PC-9 (cell line): ENCODE measurements at regions not wholly inside any gene's neighbourhood (a gene's known extent, or its start where the extent isn't known, plus 50 kb on each side); places are given as distances from the start of the nearest gene placed in this dataset.

Experiments
- BruUV-seq: library from RNA; stranded (reverse); fragments of 400-500 nt; replicated peaks from 2 replicates; lab custom pipeline; 2021; lab: Mats Ljungman, UMichigan
- CTCF ChIA-PET: fragments of 300-600 bp; sonication (Branson Sonifier 250); formaldehyde crosslinking; loops from one replicate; lab custom pipeline; 2022; ENCODE audit warnings: antibody characterized with exemption; lab: Charles Lee
- POLR2A ChIA-PET: fragments of 300-600 bp; sonication (Branson Sonifier 250); formaldehyde crosslinking; loops from one replicate; lab custom pipeline; 2022; ENCODE audit warnings: antibody characterized with exemption; ENCODE audit not compliant: unreplicated experiment; lab: Charles Lee
- DNase-seq, 2 experiments: peaks; one replicate each; pipeline versions ENCODE4 v3.0.0 to v3.0.0-alpha.2; 2015 to 2022; ENCODE audit warnings: mixed read lengths in 1 of 2
- H2AFZ ChIP-seq: fragments of 200-600 bp; sonication (generic); 2 replicates; pipeline ENCODE4 v1.8.1; 2017; ENCODE audit warnings: antibody characterized with exemption
- H3F3A ChIP-seq: fragments of 200-600 bp; sonication (generic); 2 replicates; pipeline ENCODE4 v1.8.1; 2017; ENCODE audit warnings: antibody characterized with exemption, mild to moderate bottlenecking, low read depth; ENCODE audit not compliant: insufficient read depth
- H3K27ac ChIP-seq: fragments of 200-600 bp; sonication (generic); 2 replicates; pipeline ENCODE4 v1.6.1; 2016; ENCODE audit warnings: mixed run types
- H3K27me3 ChIP-seq: fragments of 200-600 bp; sonication (generic); 2 replicates; pipeline ENCODE4 v1.6.1; 2016; ENCODE audit warnings: low read depth, mixed run types; ENCODE audit not compliant: insufficient read depth
- H3K36me3 ChIP-seq: fragments of 200-600 bp; sonication (generic); 2 replicates; pipeline ENCODE4 v1.6.1; 2016; ENCODE audit warnings: low read depth, mixed run types
- H3K4me1 ChIP-seq: fragments of 200-600 bp; sonication (generic); replicated peaks from 2 replicates; pipeline ENCODE4 v1.6.1; 2016; ENCODE audit warnings: mixed run types; ENCODE audit not compliant: insufficient read depth
- H3K4me2 ChIP-seq: fragments of 200-600 bp; sonication (generic); 2 replicates; pipeline ENCODE4 v1.6.1; 2017; ENCODE audit warnings: mixed run types
- H3K4me3 ChIP-seq: fragments of 200-600 bp; sonication (generic); 2 replicates; pipeline ENCODE4 v1.6.1; 2016; ENCODE audit warnings: mixed run types
- H3K79me2 ChIP-seq: fragments of 200-600 bp; sonication (generic); 2 replicates; pipeline ENCODE4 v1.6.1; 2017; ENCODE audit warnings: low read depth, mixed run types
- H3K9me2 ChIP-seq: fragments of 200-600 bp; sonication (generic); 2 replicates; pipeline ENCODE4 v1.8.1; 2017; ENCODE audit warnings: mild to moderate bottlenecking; ENCODE audit not compliant: insufficient read depth
- H3K9me3 ChIP-seq: fragments of 200-600 bp; sonication (generic); 2 replicates; pipeline ENCODE4 v1.8.1; 2016; ENCODE audit warnings: low read depth; ENCODE audit not compliant: insufficient read depth
- H4K20me1 ChIP-seq: fragments of 200-600 bp; sonication (generic); 2 replicates; pipeline ENCODE4 v1.8.1; 2017; ENCODE audit not compliant: insufficient read depth
- CTCF ChIP-seq: fragments of 200-600 bp; sonication (generic); conservative IDR thresholded peaks from 2 replicates; pipeline ENCODE4 v1.6.1; 2017; ENCODE audit warnings: mixed run types, antibody characterized with exemption, mild to moderate bottlenecking, moderate library complexity
- EZH2 ChIP-seq: fragments of 200-600 bp; sonication (generic); IDR thresholded peaks from 2 replicates; pipeline ENCODE4 v1.8.0; 2017; ENCODE audit warnings: antibody characterized with exemption, low read depth
- intact Hi-C: fragments of 100-400 bp; cut with micrococcal nuclease; formaldehyde crosslinking; loops from one replicate; pipeline ENCODE4 v1.10.0; 2022; ENCODE audit not compliant: unreplicated experiment

- no TSS peak for BruUV-seq
- Histone ChIP-seq H3K9me2 (no peaks in the 10 kb centered on the region), H3K4me3 (no peak overlapping the region), H3K27me3 (no peaks in the 10 kb centered on the region), H3K79me2 (no peaks in the 10 kb centered on the region), H4K20me1 (no peaks in the 10 kb centered on the region), H3K27ac (no peak overlapping the region), H3K4me1 (no peaks in the 10 kb centered on the region), H3F3A (no peaks in the 10 kb centered on the region), H3K4me2 (no peak overlapping the region), H2AFZ (no peak overlapping the region), H3K9me3 (no peaks in the 10 kb centered on the region), H3K36me3 (no peaks in the 10 kb centered on the region)
- TF ChIP-seq CTCF (no peak), EZH2 (no peak)
- ChIA-PET CTCF (no interaction called here), POLR2A (no interaction called here)
- intact Hi-C loops, result no loop called here
- no peak for DNase-seq
Observed at GRCh38 chr13:74682746-74683145, 548.5 kb upstream of the KLF12 start.

DNA sequence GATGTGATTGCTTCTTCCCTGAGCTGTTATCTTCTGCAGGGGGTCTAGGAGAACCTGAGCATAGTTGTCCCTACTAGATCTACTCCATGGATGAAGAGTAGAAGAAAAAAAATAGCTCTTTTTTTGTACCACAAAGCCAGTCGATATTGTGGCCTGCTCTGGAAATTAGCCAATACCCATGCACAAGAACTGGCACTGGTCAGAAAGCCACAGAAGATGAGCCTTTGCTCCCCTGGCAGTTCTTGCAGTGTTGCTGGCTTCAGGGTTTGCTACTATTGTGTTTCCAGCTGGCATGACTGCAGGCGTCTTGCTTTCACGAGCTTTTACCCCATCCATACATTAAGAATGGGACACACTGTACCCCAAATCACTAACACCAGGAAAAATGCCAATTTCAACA is 547.7 kb upstream of the KLF12 start:
- H3K4me3 ChIP-seq, result no peak overlapping the region
- no peaks in the 10 kb centered on the region for H3K4me1 ChIP-seq
- POLR2A ChIA-PET, result no interaction called here
- no peaks in the 10 kb centered on the region for H4K20me1 ChIP-seq
- H2AFZ ChIP-seq, result no peak overlapping the region
- CTCF ChIA-PET, result no interaction called here
- H3K4me2 ChIP-seq, result no peak overlapping the region
- intact Hi-C loops, result no loop called here
- no peaks in the 10 kb centered on the region for H3K9me3 ChIP-seq
- H3F3A ChIP-seq, result no peaks in the 10 kb centered on the region
- H3K36me3 ChIP-seq, result no peaks in the 10 kb centered on the region
- DNase-seq, result no peak
- no peak overlapping the region for H3K27ac ChIP-seq
- no peak for TF ChIP-seq CTCF
- TF ChIP-seq EZH2, result no peak
- no peaks in the 10 kb centered on the region for H3K79me2 ChIP-seq
- H3K9me2 ChIP-seq, result no peaks in the 10 kb centered on the region
- no peaks in the 10 kb centered on the region for H3K27me3 ChIP-seq
- no TSS peak for BruUV-seq

- CTCF ChIA-PET, result no interaction called here
- H2AFZ ChIP-seq, result no peak overlapping the region
- H3K79me2 ChIP-seq, result no peaks in the 10 kb centered on the region
- no TSS peak for BruUV-seq
- no peak overlapping the region for H3K4me3 ChIP-seq
- POLR2A ChIA-PET, result no interaction called here
- no peaks in the 10 kb centered on the region for H4K20me1 ChIP-seq
- H3K36me3 ChIP-seq, result no peaks in the 10 kb centered on the region
- H3K4me1 ChIP-seq, result no peaks in the 10 kb centered on the region
- no peak for TF ChIP-seq CTCF
- TF ChIP-seq EZH2, result no peak
- no peak for DNase-seq
- intact Hi-C loops, result no loop called here
- H3K27ac ChIP-seq, result no peak overlapping the region
- H3K4me2 ChIP-seq, result no peak overlapping the region
- H3F3A ChIP-seq, result no peaks in the 10 kb centered on the region
- no peaks in the 10 kb centered on the region for H3K27me3 ChIP-seq
- H3K9me3 ChIP-seq, result no peaks in the 10 kb centered on the region
- H3K9me2 ChIP-seq, result no peaks in the 10 kb centered on the region
Observed at GRCh38 chr13:74678308-74678965, 544.2 kb upstream of the KLF12 start.
